Keratinocyte (primary cell): ENCODE measurements at regions not wholly inside any gene's neighbourhood (a gene's known extent, or its start where the extent isn't known, plus 50 kb on each side); places are given as distances from the start of the nearest gene placed in this dataset.

Experiments used
- DNase-seq: peaks from one replicate; pipeline ENCODE4 v3.0.0-alpha.2; 2011; ENCODE audit warnings: low read depth, missing footprints, low spot score
- FAIRE-seq: peaks from 2 replicates; lab custom pipeline; 2011; peaks lifted over from hg19 to GRCh38; lab: Jason Lieb, UNC
- H2AFZ ChIP-seq: 2 replicates; pipeline ENCODE4 v1.6.0; 2012; ENCODE audit warnings: low read length, control low read depth, inconsistent platforms; ENCODE audit not compliant: control insufficient read depth
- H3K27ac ChIP-seq: 2 replicates; pipeline ENCODE4 v1.5.1; 2011; ENCODE audit warnings: low read length; ENCODE audit not compliant: control insufficient read depth, insufficient read depth
- H3K27me3 ChIP-seq: 3 replicates; pipeline ENCODE4 v1.6.0; 2011; ENCODE audit warnings: low read length; ENCODE audit not compliant: control insufficient read depth, insufficient read depth; ENCODE audit errors: extremely low read depth
- H3K36me3 ChIP-seq, 2 experiments: 2 replicates in 1 of 2; 3 replicates in 1 of 2; pipeline ENCODE4 v1.5.1; 2011; ENCODE audit warnings: low read length in 2 of 2, mild to moderate bottlenecking in 1 of 2; ENCODE audit not compliant: control insufficient read depth in 2 of 2, insufficient read depth in 2 of 2; ENCODE audit errors: extremely low read depth in 1 of 2
- H3K4me1 ChIP-seq: 3 replicates; pipeline ENCODE4 v1.5.1; 2011; ENCODE audit warnings: low read length; ENCODE audit not compliant: control insufficient read depth, insufficient read depth; ENCODE audit errors: extremely low read depth
- H3K4me2 ChIP-seq: 3 replicates; pipeline ENCODE4 v1.6.0; 2011; ENCODE audit warnings: low read depth, low read length; ENCODE audit not compliant: control insufficient read depth, insufficient read depth; ENCODE audit errors: extremely low read depth
- H3K4me3 ChIP-seq, 3 experiments: fragments of 200-600 bp in 1 of 3; sonication (generic) in 1 of 3; 2 replicates in 2 of 3; 3 replicates in 1 of 3; pipeline ENCODE4 v1.5.1; 2011 to 2016; ENCODE audit warnings: low read length in 3 of 3, mild to moderate bottlenecking in 3 of 3, control low read depth in 2 of 3, inconsistent platforms in 1 of 3, low read depth in 1 of 3, mixed read lengths in 1 of 3, mixed run types in 1 of 3, moderate library complexity in 1 of 3; ENCODE audit not compliant: control insufficient read depth in 2 of 3, insufficient read depth in 2 of 3; ENCODE audit errors: extremely low read depth in 1 of 3
- H3K79me2 ChIP-seq: 2 replicates; pipeline ENCODE4 v1.6.0; 2012; ENCODE audit warnings: low read length; ENCODE audit not compliant: control insufficient read depth, insufficient read depth
- H3K9ac ChIP-seq: 3 replicates; pipeline ENCODE4 v1.6.0; 2011; ENCODE audit warnings: low read length; ENCODE audit not compliant: control insufficient read depth, insufficient read depth; ENCODE audit errors: extremely low read depth
- H3K9me1 ChIP-seq: 3 replicates; pipeline ENCODE4 v1.6.0; 2011; ENCODE audit warnings: low read length; ENCODE audit not compliant: control insufficient read depth, insufficient read depth; ENCODE audit errors: extremely low read depth
- H3K9me3 ChIP-seq: 2 replicates; pipeline ENCODE4 v1.5.1; 2012; ENCODE audit warnings: low read depth, low read length; ENCODE audit not compliant: control insufficient read depth
- H4K20me1 ChIP-seq: 3 replicates; pipeline ENCODE4 v1.6.0; 2011; ENCODE audit warnings: low read length; ENCODE audit not compliant: control insufficient read depth, insufficient read depth; ENCODE audit errors: extremely low read depth
- CTCF ChIP-seq, 3 experiments: IDR thresholded peaks in 1 of 3; conservative IDR thresholded peaks in 1 of 3; optimal IDR thresholded peaks in 1 of 3; 2 replicates in 2 of 3; 3 replicates in 1 of 3; pipeline versions ENCODE3 to v1.5.1; 2011; ENCODE audit warnings: low read length in 3 of 3, mild to moderate bottlenecking in 3 of 3, moderate library complexity in 2 of 3, control low read depth in 1 of 3, inconsistent platforms in 1 of 3; ENCODE audit not compliant: insufficient read depth in 2 of 3; ENCODE audit errors: extremely low read depth in 1 of 3
- EZH2 ChIP-seq: IDR thresholded peaks from one replicate; pipeline ENCODE4 v1.6.1; 2012; ENCODE audit warnings: inconsistent platforms, mild to moderate bottlenecking, low read length, moderate library complexity
- dilution Hi-C: fragments of 300-500 bp; cut with MboI; formaldehyde crosslinking; loops from one replicate; pipeline ENCODE4 v1.7.0; 2020; ENCODE audit warnings: low sequenced_read_pairs; ENCODE audit not compliant: extremely low pct_ligation_motif_present

GRCh38 chr16:9275377-9275776 lies 183.9 kb downstream of the HAPSTR1 start:
- Histone ChIP-seq H3K9me1 (no peaks in the 10 kb centered on the region), H3K36me3 (no peaks in the 10 kb centered on the region), H3K79me2 (no peaks in the 10 kb centered on the region), H3K9me3 (no peaks in the 10 kb centered on the region), H3K9ac (no peak overlapping the region), H2AFZ (no peak overlapping the region), H3K27me3 (no peaks in the 10 kb centered on the region), H3K27ac (no peak overlapping the region), H4K20me1 (no peaks in the 10 kb centered on the region), H3K4me3 (no peak overlapping the region), H3K4me2 (no peak overlapping the region), H3K4me1 (no peaks in the 10 kb centered on the region)
- FAIRE-seq (no peak), DNase-seq (no peak)
- dilution Hi-C loops, result no loop called here
- TF ChIP-seq CTCF (optimal IDR thresholded peaks at IDR 0.05 in 1 of 3, IDR thresholded peaks at IDR 0.05 in 1 of 3, conservative IDR thresholded peaks at IDR 0.05 in 1 of 3; ENCODE audit: extremely low read depth in 1 of 3, insufficient read depth in 2 of 3, low read length in 3 of 3) (no peak), EZH2 (no peak)

DNA sequence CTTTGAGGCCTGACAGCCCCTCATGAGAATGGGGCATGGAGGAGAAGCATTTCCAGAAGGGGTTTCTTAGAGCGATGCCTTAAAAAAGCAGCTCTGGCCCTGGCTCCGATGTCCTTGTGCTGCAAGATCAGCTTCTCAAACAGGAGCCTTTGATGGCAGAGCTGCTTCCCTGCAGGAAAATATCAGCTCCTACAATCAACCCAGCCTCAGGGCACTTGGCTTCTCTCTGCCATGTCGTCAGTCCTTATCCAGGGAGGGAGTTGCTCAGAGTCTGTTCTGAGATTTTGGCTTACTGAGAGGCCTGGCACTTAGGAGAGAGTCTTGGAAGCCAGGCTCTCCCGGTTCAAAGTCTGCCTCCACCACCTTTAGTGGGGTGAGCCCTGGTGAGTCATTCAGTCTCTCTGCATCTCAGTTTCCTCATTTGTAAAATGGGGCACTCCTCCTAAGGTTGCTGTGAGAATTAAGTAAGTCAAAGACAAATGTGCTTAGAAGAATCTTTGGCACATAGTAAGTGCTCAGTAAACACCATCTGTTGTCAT lies 184.4 kb downstream of the HAPSTR1 start:
- H4K20me1 ChIP-seq, result no peaks in the 10 kb centered on the region
- H3K4me3 ChIP-seq, result no peak overlapping the region
- no peaks in the 10 kb centered on the region for H3K4me1 ChIP-seq
- no peak for DNase-seq
- no peak for FAIRE-seq
- no peak overlapping the region for H3K4me2 ChIP-seq
- H3K79me2 ChIP-seq, result no peaks in the 10 kb centered on the region
- no peaks in the 10 kb centered on the region for H3K9me3 ChIP-seq
- H2AFZ ChIP-seq, result no peak overlapping the region
- H3K9me1 ChIP-seq, result no peaks in the 10 kb centered on the region
- no peaks in the 10 kb centered on the region for H3K27me3 ChIP-seq
- H3K27ac ChIP-seq, result no peak overlapping the region
- H3K36me3 ChIP-seq, result no peaks in the 10 kb centered on the region
- H3K9ac ChIP-seq, result no peak overlapping the region
- TF ChIP-seq CTCF (optimal IDR thresholded peaks at IDR 0.05 in 1 of 3, IDR thresholded peaks at IDR 0.05 in 1 of 3, conservative IDR thresholded peaks at IDR 0.05 in 1 of 3; ENCODE audit: extremely low read depth in 1 of 3, insufficient read depth in 2 of 3, low read length in 3 of 3) (no peak), EZH2 (no peak)
- dilution Hi-C loops, result no loop called here
